GM21381 (cell line): ENCODE measurements at regions not wholly inside any gene's neighbourhood (a gene's known extent, or its start where the extent isn't known, plus 50 kb on each side); places are given as distances from the start of the nearest gene placed in this dataset.

Source experiments
- ATAC-seq: cut with Tn5 transposase; IDR thresholded peaks from one replicate; pipeline ENCODE4 v1.9.1; 2021; ENCODE audit warnings: mild to moderate bottlenecking, moderate library complexity; ENCODE audit not compliant: unreplicated experiment

- no peak for ATAC-seq
These were observed 227.7 kb upstream of the HMGA2 start for GRCh38 chr12:65596514-65597091.

GRCh38 chr12:65597527-65597926, 226.8 kb upstream of the HMGA2 start:
- no peak for ATAC-seq

- ATAC-seq: no peak
These were observed 225.6 kb upstream of the HMGA2 start for GRCh38 chr12:65598688-65599087.

- no peak for ATAC-seq
These were observed 222.1 kb upstream of the HMGA2 start for GRCh38 chr12:65602253-65602609.

GRCh38 chr12:65602610-65603295, 221.5 kb upstream of the HMGA2 start:
- ATAC-seq: peak; percentile 77

GRCh38 chr12:65603438-65604351, 220.6 kb upstream of the HMGA2 start:
- ATAC-seq: no peak

DNA sequence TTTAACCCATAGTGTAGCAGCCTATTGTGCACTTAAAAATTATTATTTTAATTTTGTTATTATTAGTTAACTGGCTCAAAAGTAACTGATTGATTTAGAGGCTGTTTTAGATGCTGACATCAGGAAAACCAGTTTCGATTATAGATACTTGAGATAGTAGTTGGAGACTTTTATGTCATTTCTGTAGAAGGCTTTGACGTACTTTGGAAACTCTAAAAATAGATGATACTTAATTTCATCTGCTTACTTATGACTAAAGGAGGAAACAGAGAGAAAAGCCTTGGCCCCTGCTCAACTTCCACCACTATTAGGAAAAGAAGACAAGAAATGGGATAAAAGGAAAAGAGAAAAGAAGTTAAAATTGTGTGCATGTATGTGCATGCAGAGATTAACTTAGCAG, 219.3 kb upstream of the HMGA2 start:
- ATAC-seq: no peak

DNA sequence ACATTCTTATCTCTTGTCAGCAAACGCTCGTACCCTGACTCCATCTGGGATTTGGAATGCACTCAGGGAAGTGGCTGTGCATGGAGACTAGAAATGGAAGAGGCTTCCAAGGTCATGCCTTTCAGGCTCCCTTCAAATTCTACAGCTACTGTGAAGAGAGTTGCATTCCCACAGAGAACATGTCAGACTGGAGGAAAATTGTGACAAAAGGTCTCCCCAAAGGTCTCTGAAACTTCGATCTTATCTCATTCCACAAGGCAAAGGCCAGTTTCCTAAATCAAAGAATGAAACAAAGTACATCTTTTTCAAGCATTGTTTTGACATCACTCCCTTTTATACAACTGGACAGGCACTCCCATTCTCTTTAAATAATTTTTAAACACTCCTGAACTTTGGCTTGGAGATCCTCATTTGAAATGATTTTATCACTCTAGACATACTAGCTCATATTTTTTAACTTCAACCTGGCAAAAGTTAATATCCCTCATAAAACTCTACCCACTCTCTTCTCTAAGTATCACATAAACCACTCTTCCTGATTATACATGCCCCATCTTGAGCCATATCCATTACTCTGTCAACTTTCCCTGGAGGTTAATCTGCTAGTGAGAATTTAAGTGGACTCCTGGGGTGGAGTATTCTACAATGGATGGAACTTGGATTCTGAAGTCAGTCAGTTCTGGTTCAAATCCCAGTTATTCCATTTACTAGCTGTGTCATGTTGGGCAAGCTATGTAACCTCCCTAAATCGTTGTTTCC, 218.1 kb upstream of the HMGA2 start:
- no peak for ATAC-seq

DNA sequence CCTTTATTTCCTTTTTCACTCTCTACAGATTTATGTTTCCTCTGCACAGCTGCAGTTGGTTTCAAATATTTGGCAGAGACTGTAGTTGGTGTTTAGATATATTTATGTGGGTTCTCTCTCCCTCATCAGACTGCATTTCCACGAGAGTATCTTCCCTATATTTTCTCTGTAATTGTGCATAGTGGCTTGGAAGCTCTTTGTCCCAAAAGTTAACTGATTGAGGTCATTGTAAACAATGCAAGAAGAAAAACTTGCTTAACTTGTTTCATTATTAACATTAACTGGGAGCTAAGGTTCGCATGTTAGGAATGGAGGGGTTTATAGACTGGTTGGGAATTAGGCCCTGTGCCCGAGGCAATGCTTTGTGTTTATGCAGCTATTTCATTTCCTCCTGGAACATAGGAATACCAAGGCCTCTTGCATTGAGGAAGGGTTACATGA, 216.9 kb upstream of the HMGA2 start:
- no peak for ATAC-seq

GRCh38 chr12:65608319-65608916, 215.9 kb upstream of the HMGA2 start:
- no peak for ATAC-seq

DNA sequence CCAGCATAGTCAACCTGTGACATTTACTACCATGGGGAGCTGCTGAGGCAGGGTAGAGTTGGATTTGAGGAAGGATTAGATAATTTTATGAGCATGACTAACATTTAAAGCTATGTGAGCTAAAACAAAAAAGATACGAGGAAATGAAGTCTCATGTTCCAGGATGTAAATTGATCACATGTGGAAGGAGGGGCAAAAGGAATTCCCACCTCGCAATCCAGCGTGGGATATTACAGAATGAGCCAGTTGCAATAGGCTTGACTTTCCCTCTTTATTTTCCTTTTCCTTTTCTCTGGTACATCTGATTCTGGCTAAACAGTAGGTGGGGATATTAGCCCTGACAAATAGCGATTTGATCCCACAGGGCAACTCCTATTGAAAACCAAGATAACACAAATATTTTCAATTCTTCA, 214.9 kb upstream of the HMGA2 start:
- ATAC-seq: no peak

- no peak for ATAC-seq
These were observed 212.9 kb upstream of the HMGA2 start for GRCh38 chr12:65611396-65611795.

GRCh38 chr12:65612440-65612839, 211.8 kb upstream of the HMGA2 start:
- ATAC-seq: no peak

DNA sequence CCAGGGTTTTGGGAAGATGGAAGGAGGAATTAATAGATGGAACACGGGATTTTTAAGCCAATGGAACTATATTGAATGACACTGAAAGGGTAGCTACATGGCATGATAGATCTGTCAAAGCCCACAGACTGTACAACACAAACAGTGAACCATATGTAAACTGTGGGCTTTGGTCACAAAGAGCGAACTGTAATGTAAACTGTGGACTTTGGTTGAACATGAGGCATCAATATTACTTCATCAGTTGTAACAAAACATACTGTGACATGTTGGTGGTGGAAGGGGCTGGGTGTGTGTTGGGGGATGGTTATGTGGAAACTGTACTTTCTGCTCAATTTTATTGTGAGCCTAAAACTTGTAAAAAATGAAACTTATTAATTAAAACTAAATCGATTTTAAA, 210.6 kb upstream of the HMGA2 start:
- ATAC-seq: no peak

DNA sequence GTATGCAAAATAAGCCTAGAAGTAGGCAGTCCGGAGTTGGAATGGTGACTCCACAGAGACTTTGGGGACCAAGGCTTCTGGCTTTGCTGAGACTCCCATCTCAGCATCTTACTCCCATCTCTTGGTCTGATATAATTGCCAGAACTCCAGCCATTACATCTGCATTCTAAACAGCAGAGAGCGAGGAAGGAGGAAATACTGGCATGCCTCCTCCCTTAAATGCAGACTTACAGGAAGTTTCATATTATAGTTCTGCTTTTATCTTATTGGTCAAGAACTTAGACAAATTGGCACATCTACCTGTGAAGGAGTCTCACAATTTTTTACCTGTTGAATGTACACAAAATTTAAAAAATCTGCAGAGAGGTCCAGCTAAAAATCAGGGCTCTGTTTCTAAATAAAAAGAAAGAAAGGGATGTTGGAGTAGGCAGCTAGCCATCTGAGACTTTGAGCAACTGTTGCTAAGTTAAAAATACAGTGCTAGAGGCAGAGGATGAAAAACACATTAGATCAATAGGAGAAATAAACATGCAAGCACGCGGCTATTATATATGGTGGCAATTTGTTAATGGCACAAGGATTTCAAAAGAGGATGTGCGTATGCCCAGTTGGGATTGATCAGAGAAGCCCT, 209.9 kb upstream of the HMGA2 start:
- no peak for ATAC-seq

- no peak for ATAC-seq
These were observed 209.2 kb upstream of the HMGA2 start for GRCh38 chr12:65615118-65615517.

- no peak for ATAC-seq
These were observed 208.3 kb upstream of the HMGA2 start for GRCh38 chr12:65616022-65616421.

DNA sequence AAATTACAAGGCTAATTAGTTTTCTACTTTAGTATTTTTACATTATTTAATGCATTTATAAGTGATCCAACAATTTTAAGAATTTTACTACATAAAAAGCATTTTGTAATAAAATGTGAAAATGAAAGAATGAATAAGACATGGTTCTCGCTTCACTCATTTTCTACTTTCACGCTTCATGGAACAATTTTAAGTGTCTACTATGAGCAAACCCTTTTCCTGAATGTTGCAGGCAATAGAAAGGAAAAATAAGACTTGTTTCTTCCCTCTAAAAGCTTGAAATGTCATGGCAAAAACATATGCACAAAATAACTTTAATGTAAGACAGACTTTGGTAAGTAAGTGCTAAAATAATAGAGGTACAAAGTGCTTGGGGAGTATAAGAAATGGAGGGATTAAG, 205.7 kb upstream of the HMGA2 start:
- no peak for ATAC-seq

- no peak for ATAC-seq
These were observed 205.3 kb upstream of the HMGA2 start for GRCh38 chr12:65619018-65619417.

DNA sequence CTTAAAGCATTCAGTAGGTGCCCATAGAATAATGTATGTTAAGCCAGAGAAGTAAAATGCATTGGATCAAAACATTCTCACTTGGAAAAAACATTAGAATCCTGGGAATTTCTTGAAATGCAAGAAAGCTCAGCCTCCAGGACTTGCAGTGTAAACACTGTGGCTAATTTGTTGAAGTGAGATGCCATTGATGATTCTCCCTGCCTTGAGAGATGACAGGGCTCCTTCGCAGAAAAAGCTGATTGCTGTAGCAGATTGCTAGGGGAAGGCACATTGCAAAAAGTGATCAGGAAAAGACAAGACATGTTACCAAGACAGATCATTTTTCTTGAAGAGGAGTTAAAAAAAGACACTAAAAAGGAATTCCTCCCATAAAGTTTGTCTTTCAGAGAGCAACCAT, 204.2 kb upstream of the HMGA2 start:
- ATAC-seq: no peak
